ENCODE measurements at regions not wholly inside any gene's neighbourhood (a gene's known extent, or its start where the extent isn't known, plus 50 kb on each side); places are given as distances from the start of the nearest gene placed in this dataset.

GRCh38 chr1:78797108-78797781 is 147.6 kb downstream of the IFI44 start:
- DNase-seq (ENCODE audit: low read depth in 2 of 2) = no peak

DNA sequence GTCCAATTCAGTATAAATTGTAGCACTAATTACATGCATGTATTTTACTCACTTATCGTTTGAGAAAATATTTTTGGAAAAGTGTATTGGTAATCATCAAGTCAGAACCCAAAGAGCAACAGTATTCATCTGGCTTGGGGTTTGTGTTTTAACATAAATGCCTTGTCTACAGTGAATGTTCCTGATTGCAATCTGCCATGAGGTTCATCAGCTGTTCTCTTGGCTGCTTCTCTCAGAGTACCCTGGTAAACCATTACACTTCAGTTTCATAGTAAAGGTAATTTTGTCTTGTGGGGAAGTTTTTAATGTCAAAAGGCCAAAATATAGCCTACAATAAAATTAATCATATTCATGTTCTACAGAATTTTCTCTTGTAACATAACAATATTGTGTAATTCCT is 150.3 kb downstream of the IFI44 start:
- DNase-seq (ENCODE audit: low read depth in 2 of 2) = no peak

- DNase-seq (ENCODE audit: low read depth in 2 of 2) = no peak
These were observed 164.5 kb downstream of the IFI44 start for GRCh38 chr1:78814176-78814575.

- DNase-seq (ENCODE audit: low read depth in 2 of 2) = no peak
These were observed 175.9 kb downstream of the IFI44 start for GRCh38 chr1:78825561-78825960.

- no peak for DNase-seq (ENCODE audit: low read depth in 2 of 2)
These were observed 176.9 kb downstream of the ADGRL4 start for GRCh38 chr1:78829644-78830043.

GRCh38 chr1:78830321-78830720 is 176.2 kb downstream of the ADGRL4 start:
- DNase-seq (ENCODE audit: low read depth in 2 of 2) = no peak

- peak; percentile 96 to 97 for DNase-seq (ENCODE audit: low read depth in 2 of 2)
These were observed 174.7 kb downstream of the ADGRL4 start for GRCh38 chr1:78831731-78832360.

- DNase-seq (ENCODE audit: low read depth in 2 of 2) = peak; percentile 61 to 64
These were observed 173.0 kb downstream of the ADGRL4 start for GRCh38 chr1:78833491-78833890.

GRCh38 chr1:78834201-78834741 is 172.3 kb downstream of the ADGRL4 start:
- no peak for DNase-seq (ENCODE audit: low read depth in 2 of 2)

DNA sequence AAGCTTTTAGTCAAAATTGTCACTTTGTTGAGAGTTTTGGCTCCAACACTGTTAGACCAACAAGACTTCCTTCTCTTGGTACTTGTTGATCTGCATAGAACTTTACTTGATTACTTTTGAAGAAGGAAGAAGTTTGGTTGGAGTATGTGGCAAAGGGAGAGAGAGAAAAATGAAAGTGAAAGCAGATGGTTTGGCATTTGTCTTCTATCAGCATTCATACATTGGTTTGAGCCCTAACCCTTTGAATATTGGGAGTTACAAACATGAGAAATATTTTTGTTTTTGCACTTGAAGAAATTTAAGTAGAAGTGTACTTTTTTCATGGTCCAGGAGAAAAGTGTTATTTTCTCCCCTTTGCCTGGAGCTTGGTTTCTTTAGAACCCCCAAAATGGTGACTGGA is 169.8 kb downstream of the ADGRL4 start:
- DNase-seq (ENCODE audit: low read depth in 2 of 2) = no peak

DNA sequence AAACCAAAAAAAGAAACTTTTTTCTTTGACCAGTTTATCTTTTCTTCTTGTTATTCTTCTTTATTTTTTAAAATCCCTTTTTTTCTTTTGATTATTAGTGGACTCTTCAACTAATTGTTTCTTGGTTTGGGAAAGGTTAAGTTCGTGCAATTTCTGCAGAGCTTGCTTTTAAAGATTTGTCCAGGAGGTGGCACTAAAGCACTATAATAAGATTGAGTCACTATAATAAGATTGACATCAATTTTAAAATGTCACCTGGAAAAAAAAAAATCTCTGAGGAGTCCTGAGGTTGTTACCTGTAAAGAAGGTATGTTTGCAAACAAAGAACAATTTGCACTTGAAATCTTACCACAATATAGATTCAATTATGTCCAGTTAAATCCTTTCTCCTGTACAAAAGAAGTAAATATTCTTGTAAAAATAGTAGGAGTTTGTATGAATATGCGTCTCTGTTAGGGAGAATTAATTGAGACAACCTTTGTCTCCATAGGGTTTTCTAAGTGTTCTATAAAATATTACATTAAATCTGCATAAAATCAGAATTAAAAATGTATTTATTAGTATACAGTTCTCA is 166.7 kb downstream of the ADGRL4 start:
- no peak for DNase-seq (ENCODE audit: low read depth in 2 of 2)
